ENCODE measurements at regions not wholly inside any gene's neighbourhood (a gene's known extent, or its start where the extent isn't known, plus 50 kb on each side); places are given as distances from the start of the nearest gene placed in this dataset.

DNA sequence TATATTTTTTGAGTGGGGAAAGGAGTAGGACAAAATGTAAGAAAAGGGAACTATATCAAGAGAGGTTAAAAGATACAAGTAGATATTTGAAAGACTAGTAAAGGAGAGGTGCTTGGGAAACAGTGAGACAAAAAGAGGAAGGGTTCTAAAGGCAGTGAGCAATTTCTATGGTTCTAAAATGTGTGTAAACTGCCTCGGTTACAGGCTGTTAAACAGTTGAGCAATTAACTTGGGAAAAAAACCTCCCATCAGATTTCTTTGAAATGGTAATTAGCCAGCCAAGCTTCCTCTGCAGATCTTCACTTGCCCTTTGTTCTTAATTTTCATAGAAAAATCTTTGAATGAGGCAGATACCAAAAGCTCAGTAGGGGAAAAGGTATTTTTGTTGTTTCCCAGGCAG is 238.7 kb upstream of the KCNH7 start:
- CTCF ChIA-PET = no interaction called here
- ATAC-seq (peak; percentile 71), DNase-seq (ENCODE audit: low spot score) (no peak)
- POLR2A ChIA-PET = no interaction called here
- peaks cover 43% of the 10 kb centered on the region for H3K36me3 Mint-ChIP-seq
- H3K27me3 Mint-ChIP-seq (ENCODE audit: low read depth) = peaks cover 15% of the 10 kb centered on the region
- TF ChIP-seq EMX1 (CRISPR knock-in tag; IDR thresholded peaks at IDR 0.05) = no peak
- TF ChIP-seq NFE2L1 (CRISPR knock-in tag; IDR thresholded peaks at IDR 0.05) = no peak
- TF ChIP-seq GABPB1 (CRISPR knock-in tag; IDR thresholded peaks at IDR 0.05) = no peak
- TF ChIP-seq E2F4 (CRISPR knock-in tag; IDR thresholded peaks at IDR 0.05; ENCODE audit: borderline replicate concordance, low read depth) = no peak
- TF ChIP-seq, protein P1, sequence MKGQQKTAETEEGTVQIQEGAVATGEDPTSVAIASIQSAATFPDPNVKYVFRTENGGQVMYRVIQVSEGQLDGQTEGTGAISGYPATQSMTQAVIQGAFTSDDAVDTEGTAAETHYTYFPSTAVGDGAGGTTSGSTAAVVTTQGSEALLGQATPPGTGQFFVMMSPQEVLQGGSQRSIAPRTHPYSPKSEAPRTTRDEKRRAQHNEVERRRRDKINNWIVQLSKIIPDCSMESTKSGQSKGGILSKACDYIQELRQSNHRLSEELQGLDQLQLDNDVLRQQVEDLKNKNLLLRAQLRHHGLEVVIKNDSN (CRISPR knock-in tag; IDR thresholded peaks at IDR 0.05) = no peak
- no peak for TF ChIP-seq ZSCAN18 (CRISPR knock-in tag; IDR thresholded peaks at IDR 0.05)
- TF ChIP-seq ATF2 (CRISPR knock-in tag; IDR thresholded peaks at IDR 0.05; ENCODE audit: borderline replicate concordance, low read depth) = no peak
- TF ChIP-seq, protein P2, sequence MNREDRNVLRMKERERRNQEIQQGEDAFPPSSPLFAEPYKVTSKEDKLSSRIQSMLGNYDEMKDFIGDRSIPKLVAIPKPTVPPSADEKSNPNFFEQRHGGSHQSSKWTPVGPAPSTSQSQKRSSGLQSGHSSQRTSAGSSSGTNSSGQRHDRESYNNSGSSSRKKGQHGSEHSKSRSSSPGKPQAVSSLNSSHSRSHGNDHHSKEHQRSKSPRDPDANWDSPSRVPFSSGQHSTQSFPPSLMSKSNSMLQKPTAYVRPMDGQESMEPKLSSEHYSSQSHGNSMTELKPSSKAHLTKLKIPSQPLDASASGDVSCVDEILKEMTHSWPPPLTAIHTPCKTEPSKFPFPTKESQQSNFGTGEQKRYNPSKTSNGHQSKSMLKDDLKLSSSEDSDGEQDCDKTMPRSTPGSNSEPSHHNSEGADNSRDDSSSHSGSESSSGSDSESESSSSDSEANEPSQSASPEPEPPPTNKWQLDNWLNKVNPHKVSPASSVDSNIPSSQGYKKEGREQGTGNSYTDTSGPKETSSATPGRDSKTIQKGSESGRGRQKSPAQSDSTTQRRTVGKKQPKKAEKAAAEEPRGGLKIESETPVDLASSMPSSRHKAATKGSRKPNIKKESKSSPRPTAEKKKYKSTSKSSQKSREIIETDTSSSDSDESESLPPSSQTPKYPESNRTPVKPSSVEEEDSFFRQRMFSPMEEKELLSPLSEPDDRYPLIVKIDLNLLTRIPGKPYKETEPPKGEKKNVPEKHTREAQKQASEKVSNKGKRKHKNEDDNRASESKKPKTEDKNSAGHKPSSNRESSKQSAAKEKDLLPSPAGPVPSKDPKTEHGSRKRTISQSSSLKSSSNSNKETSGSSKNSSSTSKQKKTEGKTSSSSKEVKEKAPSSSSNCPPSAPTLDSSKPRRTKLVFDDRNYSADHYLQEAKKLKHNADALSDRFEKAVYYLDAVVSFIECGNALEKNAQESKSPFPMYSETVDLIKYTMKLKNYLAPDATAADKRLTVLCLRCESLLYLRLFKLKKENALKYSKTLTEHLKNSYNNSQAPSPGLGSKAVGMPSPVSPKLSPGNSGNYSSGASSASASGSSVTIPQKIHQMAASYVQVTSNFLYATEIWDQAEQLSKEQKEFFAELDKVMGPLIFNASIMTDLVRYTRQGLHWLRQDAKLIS (CRISPR knock-in tag; IDR thresholded peaks at IDR 0.05; ENCODE audit: borderline replicate concordance) = no peak
- TF ChIP-seq KAT7 (CRISPR knock-in tag; IDR thresholded peaks at IDR 0.05; ENCODE audit: borderline replicate concordance) = no peak
- no peak for TF ChIP-seq CREB1 (CRISPR knock-in tag; IDR thresholded peaks at IDR 0.05)
- H3K27ac Mint-ChIP-seq = peak overlapping the region; percentile 74
- H3K4me1 Mint-ChIP-seq = peaks cover 34% of the 10 kb centered on the region
- peaks cover 51% of the 10 kb centered on the region for H3K9me3 Mint-ChIP-seq
- peak overlapping the region; percentile 33; the same call in 1 of the 2 replicates for H3K4me3 Mint-ChIP-seq

DNA sequence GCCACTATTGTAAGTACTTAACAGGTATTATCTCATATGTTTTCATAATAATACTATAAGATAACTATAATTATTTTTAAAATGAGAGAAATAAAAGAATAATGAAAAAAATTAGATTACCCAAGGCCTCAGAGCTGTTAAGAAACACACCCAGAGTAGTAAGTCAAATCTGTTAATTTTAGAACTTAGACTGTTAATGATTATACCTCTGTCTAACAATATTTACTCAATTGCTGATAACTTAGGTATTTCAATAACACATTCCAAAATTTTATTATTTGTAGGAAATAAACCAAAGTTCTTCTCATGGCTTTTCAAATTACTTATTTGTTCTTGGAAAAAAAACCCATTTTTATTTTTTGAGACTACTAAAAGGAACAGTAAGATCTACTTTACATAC is 227.5 kb upstream of the KCNH7 start:
- Mint-ChIP-seq H3K4me1 (no peaks in the 10 kb centered on the region), H3K27ac (no peak overlapping the region), H3K9me3 (peaks cover 21% of the 10 kb centered on the region), H3K4me3 (no peak overlapping the region), H3K36me3 (peaks cover 6% of the 10 kb centered on the region), H3K27me3 (ENCODE audit: low read depth) (peaks cover 2% of the 10 kb centered on the region; the same call in 1 of the 2 replicates)
- CTCF ChIA-PET = no interaction called here
- POLR2A ChIA-PET = no interaction called here
- ATAC-seq = no peak
- no peak for DNase-seq (ENCODE audit: low spot score)
- no peak for TF ChIP-seq E2F4 (CRISPR knock-in tag; IDR thresholded peaks at IDR 0.05; ENCODE audit: borderline replicate concordance, low read depth)
- TF ChIP-seq MLX (CRISPR knock-in tag; IDR thresholded peaks at IDR 0.05) = no peak
- TF ChIP-seq ZNF423 (CRISPR knock-in tag; IDR thresholded peaks at IDR 0.05) = no peak
- TF ChIP-seq TEAD1 (CRISPR knock-in tag; IDR thresholded peaks at IDR 0.05) = no peak
- TF ChIP-seq ATF2 (CRISPR knock-in tag; IDR thresholded peaks at IDR 0.05; ENCODE audit: borderline replicate concordance, low read depth) = no peak
- TF ChIP-seq ZNF232 (CRISPR knock-in tag; IDR thresholded peaks at IDR 0.05) = no peak
- TF ChIP-seq, protein P2 (CRISPR knock-in tag; IDR thresholded peaks at IDR 0.05; ENCODE audit: borderline replicate concordance) = no peak
- TF ChIP-seq ELF4 (CRISPR knock-in tag; IDR thresholded peaks at IDR 0.05; ENCODE audit: low read depth) = no peak
- TF ChIP-seq MXD4 (CRISPR knock-in tag; IDR thresholded peaks at IDR 0.05; ENCODE audit: borderline replicate concordance) = no peak
- TF ChIP-seq EMX1 (CRISPR knock-in tag; IDR thresholded peaks at IDR 0.05) = no peak
- no peak for TF ChIP-seq NFE2L1 (CRISPR knock-in tag; IDR thresholded peaks at IDR 0.05)
- no peak for TF ChIP-seq SP1 (CRISPR knock-in tag; conservative IDR thresholded peaks at IDR 0.05)

Measured in WTC11 (cell line).